SU-DHL-6 (cell line): ENCODE measurements at regions not wholly inside any gene's neighbourhood (a gene's known extent, or its start where the extent isn't known, plus 50 kb on each side); places are given as distances from the start of the nearest gene placed in this dataset.

Experiments used
- H2AFZ ChIP-seq: fragments of 200-600 bp; sonication (generic); 2 replicates; pipeline ENCODE4 v1.6.1; 2014; ENCODE audit warnings: low read depth, mild to moderate bottlenecking, moderate library complexity, mixed read lengths, antibody characterized with exemption, low read length; ENCODE audit not compliant: severe bottlenecking
- H3F3A ChIP-seq: fragments of 200-600 bp; shearing (Covaris generic); 2 replicates; pipeline ENCODE4 v1.6.0; 2016; ENCODE audit warnings: antibody characterized with exemption, mild to moderate bottlenecking; ENCODE audit not compliant: insufficient read depth
- H3K27ac ChIP-seq: fragments of 200-600 bp; sonication (generic); 2 replicates; pipeline ENCODE4 v1.5.1; 2016; ENCODE audit warnings: low read depth, mild to moderate bottlenecking, low read length, moderate library complexity, mixed read lengths
- H3K27me3 ChIP-seq: fragments of 200-600 bp; sonication (generic), shearing (Covaris generic); 2 replicates; pipeline ENCODE4 v1.6.0; 2014; ENCODE audit warnings: mild to moderate bottlenecking, low read length
- H3K36me3 ChIP-seq: fragments of 200-600 bp; sonication (generic); 2 replicates; pipeline ENCODE4 v1.6.1; 2014; ENCODE audit warnings: mild to moderate bottlenecking, low read length, mixed read lengths
- H3K4me2 ChIP-seq: fragments of 300-600, 200-600 bp; shearing (Covaris generic), sonication (generic); 2 replicates; pipeline ENCODE4 v1.6.0; 2014; ENCODE audit warnings: low read length, low read depth, mild to moderate bottlenecking; ENCODE audit not compliant: poor library complexity, severe bottlenecking
- H3K4me3 ChIP-seq: fragments of 200-600 bp; sonication (generic); 2 replicates; pipeline ENCODE4 v1.5.1; 2014; ENCODE audit warnings: antibody characterized with exemption, low read length, mild to moderate bottlenecking, mixed read lengths; ENCODE audit not compliant: insufficient read depth, poor library complexity, severe bottlenecking
- H3K79me2 ChIP-seq: fragments of 200-600 bp; sonication (generic); 2 replicates; pipeline ENCODE4 v1.6.1; 2014; ENCODE audit warnings: mild to moderate bottlenecking, low read length, moderate library complexity; ENCODE audit not compliant: insufficient read depth
- H3K9ac ChIP-seq: fragments of 200-600 bp; sonication (generic); 2 replicates; pipeline ENCODE4 v1.7.0; 2014; ENCODE audit warnings: mild to moderate bottlenecking, low read length
- H3K9me2 ChIP-seq: fragments of 200-600 bp; sonication (generic); replicated peaks from 2 replicates; pipeline ENCODE4 v1.6.1; 2014; ENCODE audit warnings: low read length; ENCODE audit not compliant: insufficient read depth
- H3K9me3 ChIP-seq: fragments of 200-600 bp; sonication (generic); 2 replicates; pipeline ENCODE4 v1.6.1; 2014; ENCODE audit warnings: low read length, mixed read lengths; ENCODE audit not compliant: insufficient read depth
- H4K20me1 ChIP-seq: fragments of 200-600 bp; sonication (generic); 2 replicates; pipeline ENCODE4 v1.6.1; 2014; ENCODE audit warnings: low read depth, mild to moderate bottlenecking, antibody characterized with exemption, low read length, moderate library complexity, mixed read lengths
- EZH2phosphoT487 ChIP-seq: fragments of 200-600 bp; sonication (generic), shearing (Covaris generic); conservative IDR thresholded peaks from 2 replicates; pipeline ENCODE4 v1.6.1; 2018; ENCODE audit warnings: mild to moderate bottlenecking, antibody characterized with exemption, low read length, moderate library complexity, mixed read lengths
- TF ChIP-seq, protein P1 (sequence below): fragments of 200-600 bp; sonication (generic); IDR thresholded peaks from one replicate; pipeline ENCODE4 v1.5.1; 2017; ENCODE audit warnings: antibody characterized with exemption, mild to moderate bottlenecking, low read length, moderate library complexity; ENCODE audit not compliant: insufficient read depth, poor library complexity, severe bottlenecking

DNA sequence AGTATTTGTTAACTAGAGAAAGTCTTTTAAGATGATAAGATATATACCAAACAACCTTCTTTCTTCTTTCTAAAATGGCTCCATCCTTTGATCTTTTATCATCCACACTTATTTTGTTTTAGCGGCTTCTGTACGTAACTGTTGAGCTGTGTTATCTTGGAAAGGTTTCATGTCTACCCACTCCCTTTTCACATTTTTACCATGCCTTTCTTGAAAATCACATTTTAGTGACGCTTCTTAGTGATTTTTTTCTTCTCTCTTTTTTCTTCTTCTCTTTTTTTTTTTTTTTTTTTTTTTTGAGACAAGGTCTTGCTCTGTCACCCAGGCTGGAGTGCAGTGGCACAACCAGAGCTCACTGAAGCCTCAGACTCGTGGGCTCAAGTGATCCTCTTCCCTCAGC lies 135.1 kb downstream of the CHIC2 start:
- Histone ChIP-seq H3K27ac (no peak overlapping the region), H3K4me3 (no peak overlapping the region), H3K9me2 (no peaks in the 10 kb centered on the region), H3K9me3 (no peaks in the 10 kb centered on the region), H4K20me1 (no peaks in the 10 kb centered on the region), H3K79me2 (no peaks in the 10 kb centered on the region), H2AFZ (no peak overlapping the region), H3K4me2 (no peak overlapping the region), H3K9ac (no peak overlapping the region), H3K36me3 (no peaks in the 10 kb centered on the region), H3K27me3 (no peaks in the 10 kb centered on the region), H3F3A (no peaks in the 10 kb centered on the region)
- TF ChIP-seq, protein P1, sequence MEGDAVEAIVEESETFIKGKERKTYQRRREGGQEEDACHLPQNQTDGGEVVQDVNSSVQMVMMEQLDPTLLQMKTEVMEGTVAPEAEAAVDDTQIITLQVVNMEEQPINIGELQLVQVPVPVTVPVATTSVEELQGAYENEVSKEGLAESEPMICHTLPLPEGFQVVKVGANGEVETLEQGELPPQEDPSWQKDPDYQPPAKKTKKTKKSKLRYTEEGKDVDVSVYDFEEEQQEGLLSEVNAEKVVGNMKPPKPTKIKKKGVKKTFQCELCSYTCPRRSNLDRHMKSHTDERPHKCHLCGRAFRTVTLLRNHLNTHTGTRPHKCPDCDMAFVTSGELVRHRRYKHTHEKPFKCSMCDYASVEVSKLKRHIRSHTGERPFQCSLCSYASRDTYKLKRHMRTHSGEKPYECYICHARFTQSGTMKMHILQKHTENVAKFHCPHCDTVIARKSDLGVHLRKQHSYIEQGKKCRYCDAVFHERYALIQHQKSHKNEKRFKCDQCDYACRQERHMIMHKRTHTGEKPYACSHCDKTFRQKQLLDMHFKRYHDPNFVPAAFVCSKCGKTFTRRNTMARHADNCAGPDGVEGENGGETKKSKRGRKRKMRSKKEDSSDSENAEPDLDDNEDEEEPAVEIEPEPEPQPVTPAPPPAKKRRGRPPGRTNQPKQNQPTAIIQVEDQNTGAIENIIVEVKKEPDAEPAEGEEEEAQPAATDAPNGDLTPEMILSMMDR, result no peak
- no peak for TF ChIP-seq EZH2phosphoT487

DNA sequence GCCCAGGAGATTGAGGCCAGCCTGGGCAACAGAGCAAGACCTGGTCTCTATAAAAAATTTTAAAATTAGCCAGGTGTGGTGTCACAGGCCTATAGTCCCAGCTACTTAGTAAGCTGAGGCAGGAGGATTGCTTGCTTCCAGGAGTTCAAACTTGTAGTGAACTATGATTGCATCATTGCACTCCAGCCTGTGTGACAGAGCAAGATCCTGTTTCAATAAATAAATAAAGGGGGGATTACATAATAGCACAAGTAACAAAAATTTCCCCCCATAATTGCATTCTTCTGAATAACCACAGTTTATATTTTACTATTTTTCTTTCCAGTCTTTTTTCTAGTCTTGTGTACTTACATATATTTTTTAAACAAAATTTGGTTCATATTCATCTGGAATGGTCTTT lies 135.6 kb downstream of the CHIC2 start:
- H3K9me2 ChIP-seq, result no peaks in the 10 kb centered on the region
- no peak overlapping the region for H3K4me2 ChIP-seq
- no peaks in the 10 kb centered on the region for H4K20me1 ChIP-seq
- H3F3A ChIP-seq, result no peaks in the 10 kb centered on the region
- no peaks in the 10 kb centered on the region for H3K79me2 ChIP-seq
- no peak overlapping the region for H2AFZ ChIP-seq
- no peaks in the 10 kb centered on the region for H3K9me3 ChIP-seq
- no peaks in the 10 kb centered on the region for H3K36me3 ChIP-seq
- H3K9ac ChIP-seq, result no peak overlapping the region
- TF ChIP-seq, protein P1, result no peak
- TF ChIP-seq EZH2phosphoT487, result no peak
- H3K27me3 ChIP-seq, result no peaks in the 10 kb centered on the region
- H3K4me3 ChIP-seq, result no peak overlapping the region
- no peak overlapping the region for H3K27ac ChIP-seq

DNA sequence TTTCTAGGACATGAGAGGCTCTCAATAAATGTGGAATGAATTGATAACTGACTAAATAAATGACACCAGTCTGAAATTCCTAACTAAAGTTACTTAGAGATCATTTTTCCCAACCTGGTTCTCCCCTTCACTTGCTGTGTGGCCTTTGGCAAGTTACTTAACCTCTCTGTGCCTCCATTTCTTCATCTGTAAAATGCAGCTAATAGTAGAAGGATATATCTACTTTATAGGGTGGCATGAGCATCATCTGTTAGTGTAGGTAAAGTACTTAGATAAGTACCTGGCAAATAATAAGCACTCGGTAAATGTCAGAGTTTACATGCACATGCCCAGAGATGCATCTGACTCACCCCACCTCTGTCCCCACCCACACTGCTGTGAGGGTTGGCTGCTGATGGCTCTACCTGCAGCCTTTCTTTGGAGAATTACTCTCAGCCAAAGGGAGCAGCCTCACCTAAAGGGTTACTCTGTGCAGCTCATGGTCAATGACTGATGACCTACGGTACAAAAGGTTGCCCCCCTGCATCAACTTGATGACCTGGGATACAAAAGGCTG lies 139.3 kb downstream of the CHIC2 start:
- H3K27me3 ChIP-seq, result no peaks in the 10 kb centered on the region
- no peaks in the 10 kb centered on the region for H3K9me3 ChIP-seq
- no peaks in the 10 kb centered on the region for H3F3A ChIP-seq
- TF ChIP-seq, protein P1, result no peak
- TF ChIP-seq EZH2phosphoT487, result no peak
- no peak overlapping the region for H3K27ac ChIP-seq
- H4K20me1 ChIP-seq, result no peaks in the 10 kb centered on the region
- no peak overlapping the region for H3K4me2 ChIP-seq
- H3K36me3 ChIP-seq, result no peaks in the 10 kb centered on the region
- no peak overlapping the region for H3K4me3 ChIP-seq
- H2AFZ ChIP-seq, result no peak overlapping the region
- H3K79me2 ChIP-seq, result no peaks in the 10 kb centered on the region
- no peak overlapping the region for H3K9ac ChIP-seq
- H3K9me2 ChIP-seq, result no peaks in the 10 kb centered on the region
